GM23338 (cell line): ENCODE measurements at regions not wholly inside any gene's neighbourhood (a gene's known extent, or its start where the extent isn't known, plus 50 kb on each side); places are given as distances from the start of the nearest gene placed in this dataset.
"Not testable (repeated sequence)": the region's sequence is repeated elsewhere in the genome, so short reads cannot be mapped to it uniquely, and the experiment has no call there.

Experiments used
- CREB1 ChIP-seq: fragments of 250-450 bp; sonication (Bioruptor Pico); IDR thresholded peaks from 2 replicates; pipeline ENCODE4 v1.5.0; 2020; ENCODE audit warnings: low read depth, mild to moderate bottlenecking, moderate library complexity
- CTCF ChIP-seq, 2 experiments: fragments of 200-600 bp in 1 of 2; sonication (generic) in 1 of 2; conservative IDR thresholded peaks; 2 replicates each; pipeline versions ENCODE4 v1.5.1 to v1.6.1; 2016 to 2017; ENCODE audit warnings: antibody characterized with exemption in 2 of 2, low read depth in 2 of 2, mild to moderate bottlenecking in 2 of 2, moderate library complexity in 1 of 2
- ETS1 ChIP-seq: IDR thresholded peaks from 2 replicates; pipeline ENCODE4 v1.6.1; 2016; ENCODE audit warnings: antibody characterized with exemption
- EZH2 ChIP-seq: fragments of 200-600 bp; sonication (generic); IDR thresholded peaks from one replicate; pipeline ENCODE4 v1.8.0; 2017; ENCODE audit warnings: antibody characterized with exemption, mild to moderate bottlenecking, low read depth; ENCODE audit not compliant: unreplicated experiment
- EZH2phosphoT487 ChIP-seq: fragments of 200-600 bp; sonication (generic); IDR thresholded peaks from one replicate; pipeline ENCODE4 v1.8.1; 2018; ENCODE audit warnings: antibody characterized with exemption; ENCODE audit not compliant: unreplicated experiment
- JUNB ChIP-seq: IDR thresholded peaks from one replicate; pipeline ENCODE4 v1.6.1; 2016; ENCODE audit warnings: antibody characterized with exemption; ENCODE audit not compliant: unreplicated experiment
- NANOG ChIP-seq: IDR thresholded peaks from 2 replicates; pipeline ENCODE4 v1.6.1; 2016; ENCODE audit warnings: antibody characterized with exemption, borderline replicate concordance
- POLR2AphosphoS5 ChIP-seq: IDR thresholded peaks from 2 replicates; pipeline ENCODE4 v1.6.1; 2016; ENCODE audit warnings: antibody characterized with exemption, low read depth
- REST ChIP-seq: IDR thresholded peaks from one replicate; pipeline ENCODE4 v1.6.1; 2018; ENCODE audit warnings: antibody characterized with exemption; ENCODE audit not compliant: unreplicated experiment
- STAT1 ChIP-seq: IDR thresholded peaks from one replicate; pipeline ENCODE4 v1.6.1; 2016; ENCODE audit warnings: antibody characterized with exemption; ENCODE audit not compliant: unreplicated experiment
- ZNF114 ChIP-seq: fragments of 250-450 bp; sonication (Bioruptor Pico); IDR thresholded peaks from 2 replicates; pipeline ENCODE4 v1.5.0; 2020; ENCODE audit warnings: mild to moderate bottlenecking, moderate library complexity
- ZNF331 ChIP-seq: fragments of 250-450 bp; sonication (Bioruptor Pico); IDR thresholded peaks from 2 replicates; pipeline ENCODE4 v1.5.0; 2020; ENCODE audit warnings: low read depth, mild to moderate bottlenecking, moderate library complexity

- TF ChIP-seq CTCF (conservative IDR thresholded peaks at IDR 0.05; ENCODE audit: low read depth in 2 of 2); REST; CREB1 (CRISPR knock-in tag); NANOG; EZH2; POLR2AphosphoS5; ZNF114; ETS1; EZH2phosphoT487; ZNF331 (CRISPR knock-in tag); JUNB; STAT1: not testable (repeated sequence)
Observed at GRCh38 chr9:39018107-39018506, 269.9 kb downstream of the CNTNAP3 start.
